Omental fat pad (tissue), 3 donors: ENCODE measurements at regions not wholly inside any gene's neighbourhood (a gene's known extent, or its start where the extent isn't known, plus 50 kb on each side); places are given as distances from the start of the nearest gene placed in this dataset.
"Not testable (repeated sequence)": the region's sequence is repeated elsewhere in the genome, so short reads cannot be mapped to it uniquely, and the experiment has no call there.

Source experiments
- ATAC-seq: fragments of 150-250 bp; one replicate; pipeline ENCODE4 v1.9.1; 2016; ENCODE audit warnings: mild to moderate bottlenecking, moderate library complexity; ENCODE audit not compliant: low FRiP score
- DNase-seq: peaks from one replicate; pipeline ENCODE4 v3.0.0-alpha.2; 2019; ENCODE audit warnings: low spot score
- TF ChIP-seq, protein P1 (sequence below), 3 donors: fragments of 450-650 bp; IDR thresholded peaks; one replicate each; pipeline ENCODE4 v1.5.1; 2016 to 2017; ENCODE audit warnings: antibody characterized with exemption in 3 of 3, mild to moderate bottlenecking in 3 of 3, moderate library complexity in 2 of 3

GRCh38 chr6:3961581-3962215 lies 112.5 kb downstream of the FAM50B start:
- TF ChIP-seq, protein P1, sequence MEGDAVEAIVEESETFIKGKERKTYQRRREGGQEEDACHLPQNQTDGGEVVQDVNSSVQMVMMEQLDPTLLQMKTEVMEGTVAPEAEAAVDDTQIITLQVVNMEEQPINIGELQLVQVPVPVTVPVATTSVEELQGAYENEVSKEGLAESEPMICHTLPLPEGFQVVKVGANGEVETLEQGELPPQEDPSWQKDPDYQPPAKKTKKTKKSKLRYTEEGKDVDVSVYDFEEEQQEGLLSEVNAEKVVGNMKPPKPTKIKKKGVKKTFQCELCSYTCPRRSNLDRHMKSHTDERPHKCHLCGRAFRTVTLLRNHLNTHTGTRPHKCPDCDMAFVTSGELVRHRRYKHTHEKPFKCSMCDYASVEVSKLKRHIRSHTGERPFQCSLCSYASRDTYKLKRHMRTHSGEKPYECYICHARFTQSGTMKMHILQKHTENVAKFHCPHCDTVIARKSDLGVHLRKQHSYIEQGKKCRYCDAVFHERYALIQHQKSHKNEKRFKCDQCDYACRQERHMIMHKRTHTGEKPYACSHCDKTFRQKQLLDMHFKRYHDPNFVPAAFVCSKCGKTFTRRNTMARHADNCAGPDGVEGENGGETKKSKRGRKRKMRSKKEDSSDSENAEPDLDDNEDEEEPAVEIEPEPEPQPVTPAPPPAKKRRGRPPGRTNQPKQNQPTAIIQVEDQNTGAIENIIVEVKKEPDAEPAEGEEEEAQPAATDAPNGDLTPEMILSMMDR (IDR thresholded peaks at IDR 0.05) = no peak
- ATAC-seq (no peak), DNase-seq (no peak)

- ATAC-seq (no peak), DNase-seq (no peak)
- TF ChIP-seq, protein P1 (IDR thresholded peaks at IDR 0.05) = no peak
Measured at GRCh38 chr6:3962291-3963280, 113.4 kb downstream of the FAM50B start.

DNA sequence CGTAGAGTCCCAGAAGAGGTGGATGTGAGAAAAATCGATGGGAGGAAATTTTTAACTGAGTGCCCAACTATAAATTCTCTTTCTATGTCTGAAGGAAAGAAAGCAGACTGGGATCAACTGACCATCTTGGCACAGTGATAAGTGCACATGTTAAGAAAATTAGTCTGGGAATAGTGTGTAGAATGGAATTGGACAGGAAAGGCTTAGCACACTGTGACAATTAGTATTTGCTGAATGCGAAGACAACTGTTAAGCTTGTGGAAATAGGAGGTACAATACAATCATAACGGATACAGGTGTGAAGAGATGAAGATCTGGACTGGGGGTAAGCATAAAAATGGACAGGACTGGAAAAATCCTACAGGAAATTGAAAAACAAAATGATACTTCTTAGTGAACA lies 114.3 kb downstream of the FAM50B start:
- DNase-seq (no peak), ATAC-seq (no peak)
- TF ChIP-seq, protein P1 (IDR thresholded peaks at IDR 0.05) = no peak

GRCh38 chr6:3965071-3965718 lies 113.7 kb downstream of the FAM217A start:
- DNase-seq = no peak
- TF ChIP-seq, protein P1 (IDR thresholded peaks at IDR 0.05) = no peak
- no peak for ATAC-seq

- DNase-seq (no peak), ATAC-seq (no peak)
- TF ChIP-seq, protein P1 (IDR thresholded peaks at IDR 0.05) = no peak
Measured at GRCh38 chr6:3966426-3966825, 112.5 kb downstream of the FAM217A start.

DNA sequence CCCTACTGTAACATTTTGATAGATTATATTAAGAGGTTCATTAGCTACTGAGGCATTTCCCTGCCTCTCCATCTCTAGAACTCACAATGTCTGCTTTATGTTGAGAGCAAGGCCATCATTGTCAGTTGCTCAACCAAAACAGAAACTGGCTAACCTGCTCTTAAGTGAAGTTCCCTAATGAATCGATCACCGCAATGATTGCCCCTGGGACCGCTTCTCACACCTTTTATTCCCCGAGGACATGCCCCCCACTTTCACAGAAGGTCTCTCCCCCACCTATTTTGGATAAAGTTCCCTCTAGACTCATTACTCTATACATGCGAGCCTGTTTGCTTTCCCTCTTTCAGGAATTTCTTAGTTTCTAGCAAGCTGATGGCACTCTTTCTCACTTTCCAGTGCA lies 108.8 kb downstream of the FAM217A start:
- no peak for DNase-seq
- TF ChIP-seq, protein P1 (IDR thresholded peaks at IDR 0.05) = no peak
- no peak for ATAC-seq

DNA sequence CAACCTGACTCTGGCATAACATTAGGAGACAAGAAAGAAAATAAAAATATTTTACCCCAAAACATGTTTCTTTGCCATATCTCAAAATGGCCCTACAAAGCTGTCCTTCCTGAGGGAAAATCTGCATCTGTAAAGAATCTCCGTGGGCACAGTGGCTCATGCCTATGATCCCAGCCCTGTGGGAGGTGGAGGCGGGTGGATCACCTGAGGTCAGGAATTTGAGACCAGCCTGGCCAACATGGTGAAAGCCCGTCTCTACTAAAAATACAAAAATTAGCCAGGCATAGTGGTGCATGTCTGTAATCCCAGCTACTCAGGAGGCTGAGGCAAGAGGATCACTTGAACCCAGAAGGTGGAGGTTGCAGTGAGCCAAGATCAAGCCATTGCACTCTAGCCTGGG lies 105.8 kb downstream of the FAM217A start:
- not testable (repeated sequence) for ATAC-seq, DNase-seq
